ENCODE measurements at regions not wholly inside any gene's neighbourhood (a gene's known extent, or its start where the extent isn't known, plus 50 kb on each side); places are given as distances from the start of the nearest gene placed in this dataset.
A peak's percentile ranks its signal among the peaks of the same experiment; 100 is the strongest.
"Not testable (repeated sequence)": the region's sequence is repeated elsewhere in the genome, so short reads cannot be mapped to it uniquely, and the experiment has no call there.

- no peak overlapping the region for H3K4me3 Mint-ChIP-seq
- no peaks in the 10 kb centered on the region for H3K4me1 Mint-ChIP-seq
- ATAC-seq (ENCODE audit: low read depth) (no peak), DNase-seq (no peak)
- POLR2A ChIA-PET = no interaction called here
- no peaks in the 10 kb centered on the region for H3K27me3 Mint-ChIP-seq
- H3K9me3 Mint-ChIP-seq = no peaks in the 10 kb centered on the region
- H3K36me3 Mint-ChIP-seq = no peaks in the 10 kb centered on the region
- H3K27ac Mint-ChIP-seq = no peak overlapping the region
Measured at GRCh38 chr1:76730027-76730426, 137.3 kb upstream of the ST6GALNAC5 start.

- POLR2A ChIA-PET; DNase-seq; H3K36me3 Mint-ChIP-seq; H3K4me1 Mint-ChIP-seq; H3K9me3 Mint-ChIP-seq; H3K4me3 Mint-ChIP-seq; ATAC-seq (ENCODE audit: low read depth); H3K27me3 Mint-ChIP-seq; H3K27ac Mint-ChIP-seq: not testable (repeated sequence)
Measured at GRCh38 chr1:76738355-76738754, 128.9 kb upstream of the ST6GALNAC5 start.

- DNase-seq; H3K27me3 Mint-ChIP-seq; H3K27ac Mint-ChIP-seq; H3K4me1 Mint-ChIP-seq; POLR2A ChIA-PET; H3K36me3 Mint-ChIP-seq; H3K9me3 Mint-ChIP-seq; H3K4me3 Mint-ChIP-seq; ATAC-seq (ENCODE audit: low read depth): not testable (repeated sequence)
Measured at GRCh38 chr1:76740956-76741355, 126.3 kb upstream of the ST6GALNAC5 start.

GRCh38 chr1:76744989-76745388 is 122.3 kb upstream of the ST6GALNAC5 start:
- no peaks in the 10 kb centered on the region for H3K4me1 Mint-ChIP-seq
- peaks cover 3% of the 10 kb centered on the region for H3K9me3 Mint-ChIP-seq
- no peak overlapping the region for H3K4me3 Mint-ChIP-seq
- peaks cover 9% of the 10 kb centered on the region for H3K27me3 Mint-ChIP-seq
- no peak overlapping the region for H3K27ac Mint-ChIP-seq
- ATAC-seq (ENCODE audit: low read depth) = no peak
- POLR2A ChIA-PET = no interaction called here
- no peaks in the 10 kb centered on the region for H3K36me3 Mint-ChIP-seq
- no peak for DNase-seq

GRCh38 chr1:76746206-76746605 is 121.1 kb upstream of the ST6GALNAC5 start:
- POLR2A ChIA-PET = no interaction called here
- peaks cover 11% of the 10 kb centered on the region for H3K27me3 Mint-ChIP-seq
- H3K27ac Mint-ChIP-seq = no peak overlapping the region
- H3K36me3 Mint-ChIP-seq = no peaks in the 10 kb centered on the region
- H3K4me3 Mint-ChIP-seq = no peak overlapping the region
- peaks cover 3% of the 10 kb centered on the region for H3K9me3 Mint-ChIP-seq
- DNase-seq = no peak
- ATAC-seq (ENCODE audit: low read depth) = no peak
- no peaks in the 10 kb centered on the region for H3K4me1 Mint-ChIP-seq

- Mint-ChIP-seq H3K9me3 (no peaks in the 10 kb centered on the region), H3K36me3 (no peaks in the 10 kb centered on the region), H3K27ac (no peak overlapping the region), H3K27me3 (peaks cover 7% of the 10 kb centered on the region), H3K4me3 (no peak overlapping the region), H3K4me1 (no peaks in the 10 kb centered on the region)
- DNase-seq (no peak), ATAC-seq (ENCODE audit: low read depth) (no peak)
- POLR2A ChIA-PET = no interaction called here
Measured at GRCh38 chr1:76754730-76755129, 112.5 kb upstream of the ST6GALNAC5 start.

- Mint-ChIP-seq H3K27ac (no peak overlapping the region), H3K4me3 (no peak overlapping the region), H3K4me1 (no peaks in the 10 kb centered on the region), H3K9me3 (no peaks in the 10 kb centered on the region), H3K27me3 (peaks cover 5% of the 10 kb centered on the region), H3K36me3 (no peaks in the 10 kb centered on the region)
- POLR2A ChIA-PET = no interaction called here
- no peak for DNase-seq
- ATAC-seq (ENCODE audit: low read depth) = no peak
Measured at GRCh38 chr1:76759171-76759860, 108.0 kb upstream of the ST6GALNAC5 start.

GRCh38 chr1:76759950-76760349 is 107.3 kb upstream of the ST6GALNAC5 start:
- no peak for ATAC-seq (ENCODE audit: low read depth)
- peaks cover 8% of the 10 kb centered on the region for H3K27me3 Mint-ChIP-seq
- H3K27ac Mint-ChIP-seq = no peak overlapping the region
- H3K4me1 Mint-ChIP-seq = peaks cover 2% of the 10 kb centered on the region
- H3K4me3 Mint-ChIP-seq = no peak overlapping the region
- H3K9me3 Mint-ChIP-seq = no peaks in the 10 kb centered on the region
- POLR2A ChIA-PET = no interaction called here
- no peaks in the 10 kb centered on the region for H3K36me3 Mint-ChIP-seq
- no peak for DNase-seq

GRCh38 chr1:76763738-76764137 is 103.5 kb upstream of the ST6GALNAC5 start:
- H3K36me3 Mint-ChIP-seq = no peaks in the 10 kb centered on the region
- H3K4me1 Mint-ChIP-seq = peaks cover 2% of the 10 kb centered on the region
- no peak for DNase-seq
- no peak overlapping the region for H3K27ac Mint-ChIP-seq
- no peaks in the 10 kb centered on the region for H3K9me3 Mint-ChIP-seq
- ATAC-seq (ENCODE audit: low read depth) = no peak
- POLR2A ChIA-PET = no interaction called here
- H3K4me3 Mint-ChIP-seq = no peak overlapping the region
- peaks cover 13% of the 10 kb centered on the region for H3K27me3 Mint-ChIP-seq

GRCh38 chr1:76764638-76765454 is 102.4 kb upstream of the ST6GALNAC5 start:
- Mint-ChIP-seq H3K27ac (no peak overlapping the region), H3K9me3 (no peaks in the 10 kb centered on the region), H3K4me1 (peaks cover 2% of the 10 kb centered on the region), H3K4me3 (peak overlapping the region; percentile 3), H3K36me3 (no peaks in the 10 kb centered on the region), H3K27me3 (peaks cover 13% of the 10 kb centered on the region)
- POLR2A ChIA-PET = no interaction called here
- DNase-seq (no peak), ATAC-seq (ENCODE audit: low read depth) (no peak)

- POLR2A ChIA-PET = no interaction called here
- Mint-ChIP-seq H3K9me3 (no peaks in the 10 kb centered on the region), H3K4me3 (no peak overlapping the region), H3K27ac (no peak overlapping the region), H3K36me3 (no peaks in the 10 kb centered on the region), H3K4me1 (peaks cover 2% of the 10 kb centered on the region), H3K27me3 (peaks cover 17% of the 10 kb centered on the region)
- no peak for DNase-seq
- no peak for ATAC-seq (ENCODE audit: low read depth)
Measured at GRCh38 chr1:76766381-76766780, 100.9 kb upstream of the ST6GALNAC5 start.

- peaks cover 17% of the 10 kb centered on the region for H3K27me3 Mint-ChIP-seq
- DNase-seq (no peak), ATAC-seq (ENCODE audit: low read depth) (no peak)
- POLR2A ChIA-PET = no interaction called here
- H3K9me3 Mint-ChIP-seq = no peaks in the 10 kb centered on the region
- no peaks in the 10 kb centered on the region for H3K36me3 Mint-ChIP-seq
- no peak overlapping the region for H3K4me3 Mint-ChIP-seq
- no peak overlapping the region for H3K27ac Mint-ChIP-seq
- H3K4me1 Mint-ChIP-seq = no peaks in the 10 kb centered on the region
Measured at GRCh38 chr1:76769911-76770310, 97.4 kb upstream of the ST6GALNAC5 start.

- no peak for DNase-seq
- ATAC-seq (ENCODE audit: low read depth) = no peak
- Mint-ChIP-seq H3K4me3 (no peak overlapping the region), H3K36me3 (no peaks in the 10 kb centered on the region), H3K9me3 (no peaks in the 10 kb centered on the region), H3K27me3 (peaks cover 11% of the 10 kb centered on the region), H3K4me1 (no peaks in the 10 kb centered on the region), H3K27ac (no peak overlapping the region)
- POLR2A ChIA-PET = no interaction called here
Measured at GRCh38 chr1:76770979-76771378, 96.3 kb upstream of the ST6GALNAC5 start.

GRCh38 chr1:76781447-76781846 is 85.8 kb upstream of the ST6GALNAC5 start:
- Mint-ChIP-seq H3K36me3 (no peaks in the 10 kb centered on the region), H3K4me3 (no peak overlapping the region), H3K9me3 (no peaks in the 10 kb centered on the region), H3K27me3 (peaks cover 2% of the 10 kb centered on the region), H3K27ac (no peak overlapping the region), H3K4me1 (no peaks in the 10 kb centered on the region)
- ATAC-seq (ENCODE audit: low read depth) = no peak
- DNase-seq = no peak
- POLR2A ChIA-PET = no interaction called here
